HG02623 (cell line): ENCODE measurements at regions not wholly inside any gene's neighbourhood (a gene's known extent, or its start where the extent isn't known, plus 50 kb on each side); places are given as distances from the start of the nearest gene placed in this dataset.

ENCODE experiments used
- ATAC-seq: cut with Tn5 transposase; IDR thresholded peaks from one replicate; pipeline ENCODE4 v1.9.1; 2021; ENCODE audit warnings: moderate library complexity; ENCODE audit not compliant: unreplicated experiment

- ATAC-seq, result no peak
Observed at GRCh38 chr14:101506926-101507835, 54.1 kb upstream of the DIO3 start.

- ATAC-seq, result no peak
Observed at GRCh38 chr14:101507836-101508150, 53.5 kb upstream of the DIO3 start.

GRCh38 chr14:101508196-101508947, 52.9 kb upstream of the DIO3 start:
- no peak for ATAC-seq

DNA sequence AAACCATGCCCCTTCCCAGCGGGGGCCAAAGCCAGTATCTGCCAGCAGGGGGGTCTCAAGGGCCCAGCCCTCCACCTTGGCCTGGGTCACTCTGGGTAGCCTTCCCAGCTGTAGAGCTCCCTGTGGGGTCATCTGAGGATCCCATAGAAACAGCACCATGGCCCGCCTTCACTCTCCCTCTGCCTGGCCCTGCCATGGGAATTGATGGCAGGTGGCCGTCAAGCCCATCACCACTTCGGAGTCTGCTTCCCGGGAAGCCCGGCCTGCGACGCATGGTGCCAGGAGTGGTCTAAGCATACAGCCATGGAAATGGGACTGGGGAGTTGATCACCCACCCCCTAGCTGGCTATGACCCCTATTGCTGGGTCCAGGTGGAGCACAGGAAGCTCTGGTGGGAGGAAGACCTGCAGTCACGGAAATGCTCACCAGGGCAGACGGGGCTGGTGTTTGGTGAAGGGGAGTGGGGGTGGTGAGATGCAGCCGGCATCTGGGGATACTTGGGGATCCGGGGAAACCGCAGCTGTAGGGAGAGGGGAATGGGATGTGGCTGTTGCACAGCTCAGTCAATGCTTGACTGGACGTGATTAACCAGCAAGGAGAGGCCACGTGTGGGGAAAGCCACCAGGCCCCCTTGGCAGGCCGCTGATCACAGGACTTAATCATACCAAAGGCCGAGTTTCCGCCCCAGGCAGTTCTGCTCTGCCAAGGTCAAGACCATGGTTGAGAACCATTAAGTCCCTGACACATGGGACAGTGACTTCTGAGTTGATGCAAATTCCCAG, 52.2 kb upstream of the DIO3 start:
- ATAC-seq, result no peak

GRCh38 chr14:101509730-101510371, 51.4 kb upstream of the DIO3 start:
- ATAC-seq, result no peak

GRCh38 chr14:101511199-101511598, 50.1 kb upstream of the DIO3 start:
- no peak for ATAC-seq
